ENCODE measurements at regions not wholly inside any gene's neighbourhood (a gene's known extent, or its start where the extent isn't known, plus 50 kb on each side); places are given as distances from the start of the nearest gene placed in this dataset.
"Not testable (repeated sequence)": the region's sequence is repeated elsewhere in the genome, so short reads cannot be mapped to it uniquely, and the experiment has no call there.

GRCh38 chr4:52157071-52157470, 106.0 kb downstream of the SPATA18 start:
- not testable (repeated sequence) for DNase-seq

DNA sequence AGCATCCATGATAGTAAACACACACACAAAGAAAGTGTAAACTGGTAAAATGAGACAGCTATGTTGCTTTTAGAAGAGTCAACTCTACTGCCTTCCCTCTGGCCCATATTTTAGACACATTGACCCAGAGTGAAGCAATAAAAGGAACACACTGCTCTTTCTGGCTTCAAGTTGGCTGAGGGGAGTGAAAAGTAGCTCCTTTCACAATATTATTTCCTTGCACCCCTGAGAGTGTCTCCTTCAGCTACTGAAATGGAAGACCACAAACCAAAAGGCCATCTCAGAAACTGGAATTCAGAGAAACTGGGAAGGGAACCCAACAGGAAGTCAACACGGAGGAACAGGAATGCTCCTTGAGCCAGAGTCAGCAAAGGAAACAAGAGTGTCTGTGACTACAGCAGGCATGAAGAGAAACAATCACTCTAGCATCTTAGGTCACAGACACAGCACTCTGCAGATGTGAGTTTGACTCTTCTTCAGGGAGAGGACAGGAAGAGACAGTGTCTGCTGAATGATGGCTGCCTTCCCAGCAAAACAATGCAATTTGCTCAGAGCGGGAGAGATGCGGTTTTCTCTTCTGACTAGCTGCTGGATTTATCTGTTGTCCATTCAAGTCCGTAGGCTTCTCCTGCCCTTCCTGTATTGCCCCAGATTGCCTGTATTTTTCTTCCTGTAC, 106.7 kb downstream of the SPATA18 start:
- DNase-seq = no peak

DNA sequence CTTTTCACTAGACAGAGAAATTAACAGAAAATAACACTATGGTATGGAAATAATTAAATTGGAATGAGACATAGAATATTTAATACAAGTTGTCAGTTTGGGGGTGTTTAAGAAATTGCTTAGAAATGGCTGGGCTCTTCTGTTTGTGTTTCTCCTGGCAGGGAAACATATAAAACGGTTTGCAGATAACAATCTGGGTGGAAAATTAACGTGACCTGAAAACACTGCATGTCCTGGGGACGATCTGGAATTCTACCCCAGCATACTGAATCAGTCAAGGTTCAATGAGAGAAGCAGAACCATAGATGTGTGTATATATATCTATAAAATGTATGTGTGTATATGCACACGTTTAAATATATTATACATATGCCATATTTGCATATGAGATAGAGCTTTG, 109.8 kb downstream of the SPATA18 start:
- no peak for DNase-seq

DNA sequence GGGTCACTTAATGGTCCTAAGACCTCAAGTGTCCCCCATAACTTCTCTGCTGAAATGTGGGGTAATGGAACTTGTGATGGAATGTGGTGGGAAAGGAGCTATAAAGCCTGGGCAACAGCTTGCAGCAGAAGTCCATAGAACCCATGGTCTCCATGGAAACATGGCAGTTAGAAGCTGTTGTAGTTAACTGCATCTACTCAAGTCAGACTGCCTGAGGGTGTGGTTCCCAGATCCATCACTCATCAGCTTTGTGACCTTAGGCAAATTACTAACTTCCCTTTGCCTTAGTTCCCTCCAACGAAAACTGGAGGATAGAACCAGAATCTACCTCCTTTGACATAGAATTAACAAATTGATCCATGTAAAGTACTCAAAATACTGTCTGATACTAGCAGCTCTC, 113.0 kb downstream of the SPATA18 start:
- no peak for DNase-seq

DNA sequence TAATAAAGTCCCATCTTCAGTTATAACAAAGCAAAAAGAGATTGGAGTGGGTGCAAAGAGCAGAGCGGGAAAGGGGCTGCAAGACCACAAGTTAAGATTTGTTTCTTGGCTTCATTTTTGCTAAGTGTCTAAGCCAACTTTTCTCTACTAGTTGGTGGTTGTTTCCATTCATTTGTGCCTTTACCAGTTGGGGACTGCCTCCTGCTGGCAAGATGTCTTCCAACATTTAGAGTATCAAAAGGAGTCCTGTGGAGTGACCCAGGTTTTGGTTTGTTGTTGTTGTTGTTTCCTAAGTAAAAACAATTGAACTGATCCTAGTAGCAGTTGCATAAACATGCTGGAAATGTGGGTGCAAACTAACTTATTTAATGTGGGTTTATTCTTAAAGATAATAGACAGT, 121.1 kb downstream of the SPATA18 start:
- DNase-seq = no peak

DNA sequence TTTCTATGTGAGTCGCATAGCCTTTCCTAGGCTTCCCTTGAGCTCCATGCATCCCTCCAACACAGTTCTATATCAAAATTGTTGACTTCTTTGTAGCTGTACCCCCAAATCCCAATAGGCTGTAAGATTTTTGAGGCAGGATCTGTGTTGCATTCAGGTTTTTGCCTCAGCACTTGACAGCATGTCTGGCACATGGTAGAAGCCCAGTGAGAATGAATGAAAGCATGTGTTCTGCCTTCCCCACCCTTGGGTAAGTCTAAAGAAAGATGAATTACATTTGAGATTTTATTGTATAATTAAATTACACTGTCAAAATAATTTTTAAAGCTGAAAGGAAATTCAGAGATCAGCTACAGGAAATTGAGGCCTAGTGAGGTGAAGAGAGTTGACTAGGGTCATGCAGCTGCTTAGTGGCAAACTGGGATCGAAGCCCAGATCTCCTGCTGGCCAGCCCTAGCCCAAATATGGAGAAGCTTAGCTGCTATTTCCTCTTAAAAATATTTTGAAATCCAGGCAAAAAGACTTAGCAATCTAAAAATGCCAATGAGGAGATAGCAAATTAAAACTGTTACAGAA, 122.5 kb downstream of the SPATA18 start:
- no peak for DNase-seq

DNA sequence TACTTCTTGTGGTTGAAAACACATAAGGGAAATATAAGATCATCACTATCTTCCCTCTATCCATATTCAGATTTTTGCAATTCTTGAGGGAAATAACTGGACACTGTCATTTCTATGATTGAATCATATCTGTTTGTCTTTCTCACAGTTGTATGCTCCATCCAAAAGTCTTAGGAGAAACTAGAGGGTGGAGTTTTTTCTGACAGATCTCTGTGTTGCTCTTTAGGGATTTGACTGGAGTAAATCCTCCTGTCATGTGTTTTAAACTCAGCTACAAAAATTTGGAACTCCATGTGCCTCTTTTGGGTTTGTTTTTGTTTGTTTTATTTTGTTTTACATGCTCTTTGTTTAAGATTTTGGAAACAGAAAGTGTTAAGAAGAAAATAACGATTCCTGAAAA, 136.5 kb downstream of the SPATA18 start:
- no peak for DNase-seq

DNA sequence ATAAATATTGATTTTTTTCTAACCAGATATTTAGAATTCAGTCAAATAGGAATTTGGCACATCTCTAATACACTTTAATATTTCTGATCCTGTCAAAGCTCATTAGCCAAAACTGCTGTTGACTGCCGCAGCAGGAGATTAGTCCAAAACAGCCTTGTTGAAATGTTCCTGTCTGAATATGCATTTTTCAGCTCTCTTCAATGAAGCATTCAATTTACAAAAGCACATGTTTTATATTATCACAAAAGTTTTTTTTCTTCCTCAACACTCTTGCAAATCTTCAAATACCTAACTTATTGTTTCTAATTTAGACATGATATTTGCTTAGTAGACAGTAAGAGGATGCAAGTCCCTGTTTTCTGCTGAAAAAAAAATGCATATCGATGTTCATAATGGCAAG, 140.9 kb downstream of the SPATA18 start:
- DNase-seq = no peak

GRCh38 chr4:52192721-52193135, 141.6 kb downstream of the SPATA18 start:
- DNase-seq = no peak

GRCh38 chr4:52195869-52196268, 144.8 kb downstream of the SPATA18 start:
- DNase-seq = no peak

DNA sequence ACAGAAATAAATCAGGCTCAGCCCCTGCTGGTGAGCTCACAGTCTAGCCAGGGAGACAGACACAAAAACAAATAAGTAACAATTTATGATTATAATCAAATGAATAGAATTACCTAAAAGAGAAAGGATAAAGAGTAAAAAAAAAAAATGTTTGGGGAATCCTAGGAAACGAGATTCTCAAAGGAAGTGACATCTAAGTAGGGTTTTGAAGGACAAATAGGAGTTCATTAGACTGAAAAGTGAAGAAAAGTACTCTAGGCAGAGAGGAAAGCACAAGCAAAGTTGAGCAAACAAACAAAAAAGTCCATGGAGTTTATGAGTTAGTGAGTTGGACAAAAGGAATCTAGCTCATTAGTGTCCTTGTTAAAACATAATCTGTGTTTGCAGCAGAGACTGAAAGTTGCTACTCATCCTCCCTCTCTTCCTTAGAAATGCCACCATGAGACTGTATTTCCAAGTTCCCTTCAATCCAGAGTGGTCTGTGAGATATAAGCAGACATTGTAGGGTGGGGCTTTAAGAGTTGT, 145.6 kb downstream of the SPATA18 start:
- no peak for DNase-seq

DNA sequence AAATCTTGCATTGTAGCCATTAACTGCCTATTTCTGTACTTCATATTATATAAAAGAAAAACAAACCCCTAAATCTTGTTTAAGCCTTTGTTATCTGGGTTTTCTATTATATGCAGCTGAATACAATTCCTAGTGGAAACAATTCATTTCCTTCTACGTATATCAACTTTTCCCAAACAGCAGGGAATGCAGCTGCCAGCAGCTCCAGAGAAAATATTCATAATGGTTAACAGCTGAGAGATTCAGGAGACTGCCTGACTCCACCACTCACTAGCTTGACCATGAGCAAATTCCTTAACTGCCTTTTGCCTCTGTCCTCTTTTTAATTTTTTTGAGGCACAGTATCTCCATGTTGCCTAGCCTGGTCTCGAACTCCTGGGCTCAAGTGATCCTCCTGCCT, 146.2 kb downstream of the SPATA18 start:
- no peak for DNase-seq

GRCh38 chr4:52198294-52198693, 147.2 kb downstream of the SPATA18 start:
- DNase-seq = no peak

DNA sequence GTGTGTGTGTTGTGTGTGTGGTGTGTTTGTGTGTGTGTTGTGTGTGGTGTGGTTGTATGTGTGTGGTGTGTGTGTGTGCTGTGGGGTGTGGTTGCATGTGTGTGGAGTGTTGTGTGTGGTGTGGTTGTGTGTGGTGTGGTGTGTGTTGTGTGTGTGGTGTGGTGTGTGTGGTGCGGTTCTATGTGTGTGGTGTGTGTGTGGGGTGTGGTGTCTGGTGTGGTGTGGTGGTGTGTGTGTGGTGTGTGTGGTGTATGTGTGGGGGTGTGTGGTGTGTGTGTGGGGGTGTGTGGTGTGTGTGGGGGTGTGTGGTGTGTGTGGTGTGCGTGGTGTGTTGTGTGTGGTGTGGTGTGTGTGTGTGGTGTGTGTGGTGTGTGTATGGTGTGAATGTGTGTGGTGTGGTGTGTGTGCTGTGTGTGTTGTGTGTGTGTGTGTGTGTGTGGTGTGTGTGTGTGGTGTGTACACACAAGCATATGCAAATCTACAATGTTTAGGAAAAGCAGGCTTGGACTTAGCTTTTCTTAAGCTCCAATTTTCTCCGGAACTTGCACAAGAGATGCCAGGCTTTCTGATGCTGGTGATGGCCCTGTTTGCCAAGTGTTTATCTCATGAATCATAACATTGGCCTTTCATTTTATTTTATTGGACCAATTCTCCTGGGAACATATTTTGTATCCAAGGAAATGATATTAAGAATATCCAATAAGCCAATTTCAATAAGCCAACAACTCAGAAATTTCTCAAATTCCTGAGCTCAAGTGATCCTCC, 148.7 kb downstream of the SPATA18 start:
- no peak for DNase-seq

GRCh38 chr4:52200339-52200725, 149.2 kb downstream of the SPATA18 start:
- DNase-seq = no peak

DNA sequence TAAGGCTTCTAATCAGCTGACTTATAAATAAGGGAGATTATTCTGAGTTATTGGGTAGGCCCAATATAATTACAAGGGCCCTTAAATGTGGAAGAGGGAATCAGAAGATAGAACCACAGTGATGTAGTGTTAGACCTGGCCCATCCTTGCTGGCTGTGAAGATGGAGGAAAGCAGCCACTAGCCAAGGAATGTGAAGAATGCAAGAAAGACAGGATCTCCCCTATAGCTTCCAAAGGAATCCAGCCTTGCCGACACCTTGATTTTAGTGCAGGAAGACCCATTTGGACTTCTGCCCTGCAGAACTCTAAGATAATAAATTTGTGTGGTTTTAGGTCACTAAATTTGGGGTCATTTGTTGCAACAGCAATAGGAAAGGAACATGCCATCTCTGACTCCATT, 150.6 kb downstream of the SPATA18 start:
- DNase-seq = no peak

DNA sequence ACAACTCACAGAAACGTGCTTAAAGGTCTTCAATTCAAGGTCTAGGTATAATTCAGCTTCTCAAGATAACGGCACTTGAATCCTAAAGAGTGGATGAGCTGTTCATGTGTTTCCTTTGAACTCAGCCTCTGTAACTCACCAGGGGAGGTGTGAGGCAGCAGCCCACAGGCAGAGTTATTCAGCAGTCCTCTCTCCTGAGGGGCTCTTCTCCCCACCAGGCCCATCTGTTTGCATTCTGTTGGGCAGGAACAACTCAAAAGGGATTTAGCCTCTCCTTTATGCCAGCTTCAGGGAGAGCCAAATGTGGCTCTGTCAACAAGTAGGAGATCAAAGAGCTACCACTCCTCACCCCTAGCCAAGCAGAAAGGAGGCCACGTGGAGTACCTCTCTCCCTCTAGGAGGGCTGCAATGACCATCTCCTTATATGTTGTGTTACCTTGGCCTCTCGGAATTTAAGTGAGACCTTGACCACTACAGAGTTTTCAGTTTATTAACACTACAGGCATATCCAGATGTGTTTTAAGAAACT, 151.2 kb downstream of the SPATA18 start:
- no peak for DNase-seq

DNA sequence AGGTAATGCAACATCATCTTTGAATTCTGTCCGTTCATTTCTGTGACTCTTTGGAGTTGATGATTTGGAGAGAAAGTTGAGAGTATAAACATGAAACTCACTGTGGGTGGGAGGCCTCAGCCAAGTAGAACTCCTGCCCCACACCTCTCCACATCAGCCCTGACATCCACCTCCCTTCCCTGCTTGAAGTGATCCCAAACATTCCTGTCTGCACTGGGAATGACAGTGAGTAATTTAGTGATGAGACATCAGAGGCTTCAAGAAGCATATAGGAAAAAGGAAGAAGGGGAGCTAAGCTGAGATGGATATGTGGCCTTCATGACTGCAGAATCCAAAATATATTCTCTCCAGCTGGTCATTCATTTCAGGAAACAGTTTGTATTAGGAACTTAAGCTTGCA, 151.8 kb downstream of the SPATA18 start:
- no peak for DNase-seq

DNA sequence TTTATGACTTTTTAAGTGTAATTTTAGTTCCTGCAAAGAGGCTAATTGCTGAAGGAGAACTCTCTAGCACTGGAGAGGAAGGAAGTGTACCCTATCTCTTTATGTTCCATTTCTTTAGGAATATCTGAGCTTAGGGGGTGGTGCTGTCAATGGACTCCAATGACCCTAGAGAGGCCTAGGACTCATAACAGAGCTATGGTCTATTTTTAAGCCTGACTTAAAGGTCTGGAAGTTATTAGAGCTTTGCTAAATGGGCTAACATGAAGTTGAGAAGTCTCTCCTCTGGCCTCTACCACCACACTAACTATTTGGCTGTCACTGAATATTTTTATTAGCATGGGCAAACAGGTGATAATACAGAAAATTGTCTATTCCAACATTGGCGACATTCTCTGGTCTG, 152.2 kb downstream of the SPATA18 start:
- no peak for DNase-seq

GRCh38 chr4:52204921-52205320, 153.8 kb downstream of the SPATA18 start:
- DNase-seq = no peak

DNA sequence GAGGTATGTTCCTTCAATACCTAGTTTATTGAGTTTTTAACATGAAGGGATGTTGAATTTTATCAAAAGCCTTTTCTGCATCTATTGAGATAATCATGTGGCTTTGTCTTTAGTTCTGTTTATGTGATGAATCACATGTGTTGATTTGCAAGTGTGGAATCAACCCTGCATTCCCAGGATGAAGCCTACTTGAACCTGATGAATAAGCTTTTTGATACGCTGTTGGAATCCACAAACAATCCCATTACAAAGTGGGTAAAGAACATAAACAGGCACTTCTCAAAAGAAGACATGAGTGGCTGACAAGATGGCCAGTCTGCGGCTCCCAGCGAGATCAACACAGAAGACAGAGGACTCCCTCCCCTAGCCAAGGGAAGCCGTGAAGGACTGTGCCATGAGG, 156.0 kb downstream of the SPATA18 start:
- not testable (repeated sequence) for DNase-seq

DNA sequence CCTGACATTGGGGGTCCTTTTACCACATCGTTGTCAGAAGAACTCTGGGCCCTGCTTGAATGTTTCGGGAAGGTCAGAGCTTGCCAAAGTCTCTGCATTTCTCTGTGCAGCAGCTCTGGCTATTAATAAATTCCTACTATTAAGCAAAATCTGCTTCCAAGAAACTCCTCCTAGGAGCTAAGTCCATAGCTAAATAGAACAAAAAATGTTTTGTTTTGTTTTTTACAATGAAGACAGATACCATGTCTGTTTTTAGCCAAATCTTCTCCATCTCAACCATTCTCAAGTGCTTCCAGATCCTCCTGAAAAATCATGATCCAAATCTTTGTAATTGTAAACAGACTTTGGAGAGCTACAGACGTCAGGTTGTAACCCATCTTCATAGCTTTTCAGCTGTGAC, 161.6 kb downstream of the SPATA18 start:
- no peak for DNase-seq

GRCh38 chr4:52231526-52231925, 180.4 kb downstream of the SPATA18 start:
- DNase-seq = no peak
